Neural progenitor cell (in vitro differentiated cells): ENCODE measurements at regions not wholly inside any gene's neighbourhood (a gene's known extent, or its start where the extent isn't known, plus 50 kb on each side); places are given as distances from the start of the nearest gene placed in this dataset.

Experiments
- EZH2 ChIP-seq: fragments of 200-600 bp; sonication (generic); IDR thresholded peaks from 2 replicates; pipeline ENCODE4 v1.6.1; 2017; ENCODE audit warnings: antibody characterized with exemption, mild to moderate bottlenecking, moderate library complexity
- TF ChIP-seq, protein P1 (sequence below): fragments of 200-600 bp; sonication (generic); IDR thresholded peaks from 2 replicates; pipeline ENCODE4 v1.5.1; 2017; ENCODE audit warnings: antibody characterized with exemption, mild to moderate bottlenecking

GRCh38 chr1:192265516-192266173 is 51.1 kb upstream of the RGS21 start:
- TF ChIP-seq, protein P1, sequence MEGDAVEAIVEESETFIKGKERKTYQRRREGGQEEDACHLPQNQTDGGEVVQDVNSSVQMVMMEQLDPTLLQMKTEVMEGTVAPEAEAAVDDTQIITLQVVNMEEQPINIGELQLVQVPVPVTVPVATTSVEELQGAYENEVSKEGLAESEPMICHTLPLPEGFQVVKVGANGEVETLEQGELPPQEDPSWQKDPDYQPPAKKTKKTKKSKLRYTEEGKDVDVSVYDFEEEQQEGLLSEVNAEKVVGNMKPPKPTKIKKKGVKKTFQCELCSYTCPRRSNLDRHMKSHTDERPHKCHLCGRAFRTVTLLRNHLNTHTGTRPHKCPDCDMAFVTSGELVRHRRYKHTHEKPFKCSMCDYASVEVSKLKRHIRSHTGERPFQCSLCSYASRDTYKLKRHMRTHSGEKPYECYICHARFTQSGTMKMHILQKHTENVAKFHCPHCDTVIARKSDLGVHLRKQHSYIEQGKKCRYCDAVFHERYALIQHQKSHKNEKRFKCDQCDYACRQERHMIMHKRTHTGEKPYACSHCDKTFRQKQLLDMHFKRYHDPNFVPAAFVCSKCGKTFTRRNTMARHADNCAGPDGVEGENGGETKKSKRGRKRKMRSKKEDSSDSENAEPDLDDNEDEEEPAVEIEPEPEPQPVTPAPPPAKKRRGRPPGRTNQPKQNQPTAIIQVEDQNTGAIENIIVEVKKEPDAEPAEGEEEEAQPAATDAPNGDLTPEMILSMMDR = no peak
- no peak for TF ChIP-seq EZH2
